ENCODE measurements at regions not wholly inside any gene's neighbourhood (a gene's known extent, or its start where the extent isn't known, plus 50 kb on each side); places are given as distances from the start of the nearest gene placed in this dataset.

DNA sequence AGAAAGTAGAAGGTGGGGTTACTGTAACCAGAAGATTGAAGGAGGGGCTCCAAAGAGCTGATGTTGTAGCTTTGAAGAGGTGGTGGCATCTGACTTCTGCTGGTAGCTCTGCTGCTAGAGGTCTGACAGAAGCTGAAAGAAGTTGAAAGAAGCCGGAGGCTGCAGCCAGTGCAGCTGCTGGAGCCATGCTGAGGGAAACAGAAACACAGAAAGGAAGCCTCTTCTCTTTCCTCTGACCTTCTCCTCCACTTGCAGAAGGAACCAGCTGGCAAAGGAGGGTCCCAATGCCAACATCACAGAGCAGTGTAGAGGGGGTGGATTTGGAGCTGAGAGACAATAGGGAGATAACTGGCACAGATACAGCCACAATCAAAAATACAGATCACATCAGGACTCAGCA, 89.3 kb upstream of the HHIP start:
- no peak for DNase-seq (ENCODE audit: low spot score)
- ChIA-PET POLR2A (no interaction called here), CTCF (no interaction called here)
- Mint-ChIP-seq H3K27me3 (ENCODE audit: low read depth) (no peaks in the 10 kb centered on the region), H3K27ac (no peak overlapping the region), H3K36me3 (no peaks in the 10 kb centered on the region), H3K9me3 (peaks cover 11% of the 10 kb centered on the region), H3K4me1 (no peaks in the 10 kb centered on the region), H3K4me3 (no peak overlapping the region)
- TF ChIP-seq ZNF232 (CRISPR knock-in tag; IDR thresholded peaks at IDR 0.05) (no peak), ZNF317 (CRISPR knock-in tag; IDR thresholded peaks at IDR 0.05; ENCODE audit: borderline replicate concordance, low read depth) (no peak), NR1H2 (CRISPR knock-in tag; IDR thresholded peaks at IDR 0.05) (no peak), PRRX2 (CRISPR knock-in tag; IDR thresholded peaks at IDR 0.05) (no peak)
- TF ChIP-seq, protein P1, sequence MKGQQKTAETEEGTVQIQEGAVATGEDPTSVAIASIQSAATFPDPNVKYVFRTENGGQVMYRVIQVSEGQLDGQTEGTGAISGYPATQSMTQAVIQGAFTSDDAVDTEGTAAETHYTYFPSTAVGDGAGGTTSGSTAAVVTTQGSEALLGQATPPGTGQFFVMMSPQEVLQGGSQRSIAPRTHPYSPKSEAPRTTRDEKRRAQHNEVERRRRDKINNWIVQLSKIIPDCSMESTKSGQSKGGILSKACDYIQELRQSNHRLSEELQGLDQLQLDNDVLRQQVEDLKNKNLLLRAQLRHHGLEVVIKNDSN (CRISPR knock-in tag; IDR thresholded peaks at IDR 0.05) = no peak
- TF ChIP-seq, protein P2, sequence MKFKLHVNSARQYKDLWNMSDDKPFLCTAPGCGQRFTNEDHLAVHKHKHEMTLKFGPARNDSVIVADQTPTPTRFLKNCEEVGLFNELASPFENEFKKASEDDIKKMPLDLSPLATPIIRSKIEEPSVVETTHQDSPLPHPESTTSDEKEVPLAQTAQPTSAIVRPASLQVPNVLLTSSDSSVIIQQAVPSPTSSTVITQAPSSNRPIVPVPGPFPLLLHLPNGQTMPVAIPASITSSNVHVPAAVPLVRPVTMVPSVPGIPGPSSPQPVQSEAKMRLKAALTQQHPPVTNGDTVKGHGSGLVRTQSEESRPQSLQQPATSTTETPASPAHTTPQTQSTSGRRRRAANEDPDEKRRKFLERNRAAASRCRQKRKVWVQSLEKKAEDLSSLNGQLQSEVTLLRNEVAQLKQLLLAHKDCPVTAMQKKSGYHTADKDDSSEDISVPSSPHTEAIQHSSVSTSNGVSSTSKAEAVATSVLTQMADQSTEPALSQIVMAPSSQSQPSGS (CRISPR knock-in tag; IDR thresholded peaks at IDR 0.05; ENCODE audit: borderline replicate concordance, low read depth) = no peak
- TF ChIP-seq, protein P3, sequence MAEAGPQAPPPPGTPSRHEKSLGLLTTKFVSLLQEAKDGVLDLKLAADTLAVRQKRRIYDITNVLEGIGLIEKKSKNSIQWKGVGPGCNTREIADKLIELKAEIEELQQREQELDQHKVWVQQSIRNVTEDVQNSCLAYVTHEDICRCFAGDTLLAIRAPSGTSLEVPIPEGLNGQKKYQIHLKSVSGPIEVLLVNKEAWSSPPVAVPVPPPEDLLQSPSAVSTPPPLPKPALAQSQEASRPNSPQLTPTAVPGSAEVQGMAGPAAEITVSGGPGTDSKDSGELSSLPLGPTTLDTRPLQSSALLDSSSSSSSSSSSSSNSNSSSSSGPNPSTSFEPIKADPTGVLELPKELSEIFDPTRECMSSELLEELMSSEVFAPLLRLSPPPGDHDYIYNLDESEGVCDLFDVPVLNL (CRISPR knock-in tag; IDR thresholded peaks at IDR 0.05; ENCODE audit: borderline replicate concordance, low read depth) = no peak
- TF ChIP-seq, protein P4, sequence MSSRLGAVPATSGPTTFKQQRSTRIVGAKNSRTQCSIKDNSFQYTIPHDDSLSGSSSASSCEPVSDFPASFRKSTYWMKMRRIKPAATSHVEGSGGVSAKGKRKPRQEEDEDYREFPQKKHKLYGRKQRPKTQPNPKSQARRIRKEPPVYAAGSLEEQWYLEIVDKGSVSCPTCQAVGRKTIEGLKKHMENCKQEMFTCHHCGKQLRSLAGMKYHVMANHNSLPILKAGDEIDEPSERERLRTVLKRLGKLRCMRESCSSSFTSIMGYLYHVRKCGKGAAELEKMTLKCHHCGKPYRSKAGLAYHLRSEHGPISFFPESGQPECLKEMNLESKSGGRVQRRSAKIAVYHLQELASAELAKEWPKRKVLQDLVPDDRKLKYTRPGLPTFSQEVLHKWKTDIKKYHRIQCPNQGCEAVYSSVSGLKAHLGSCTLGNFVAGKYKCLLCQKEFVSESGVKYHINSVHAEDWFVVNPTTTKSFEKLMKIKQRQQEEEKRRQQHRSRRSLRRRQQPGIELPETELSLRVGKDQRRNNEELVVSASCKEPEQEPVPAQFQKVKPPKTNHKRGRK (CRISPR knock-in tag; IDR thresholded peaks at IDR 0.05; ENCODE audit: borderline replicate concordance) = no peak
- TF ChIP-seq, protein P5, sequence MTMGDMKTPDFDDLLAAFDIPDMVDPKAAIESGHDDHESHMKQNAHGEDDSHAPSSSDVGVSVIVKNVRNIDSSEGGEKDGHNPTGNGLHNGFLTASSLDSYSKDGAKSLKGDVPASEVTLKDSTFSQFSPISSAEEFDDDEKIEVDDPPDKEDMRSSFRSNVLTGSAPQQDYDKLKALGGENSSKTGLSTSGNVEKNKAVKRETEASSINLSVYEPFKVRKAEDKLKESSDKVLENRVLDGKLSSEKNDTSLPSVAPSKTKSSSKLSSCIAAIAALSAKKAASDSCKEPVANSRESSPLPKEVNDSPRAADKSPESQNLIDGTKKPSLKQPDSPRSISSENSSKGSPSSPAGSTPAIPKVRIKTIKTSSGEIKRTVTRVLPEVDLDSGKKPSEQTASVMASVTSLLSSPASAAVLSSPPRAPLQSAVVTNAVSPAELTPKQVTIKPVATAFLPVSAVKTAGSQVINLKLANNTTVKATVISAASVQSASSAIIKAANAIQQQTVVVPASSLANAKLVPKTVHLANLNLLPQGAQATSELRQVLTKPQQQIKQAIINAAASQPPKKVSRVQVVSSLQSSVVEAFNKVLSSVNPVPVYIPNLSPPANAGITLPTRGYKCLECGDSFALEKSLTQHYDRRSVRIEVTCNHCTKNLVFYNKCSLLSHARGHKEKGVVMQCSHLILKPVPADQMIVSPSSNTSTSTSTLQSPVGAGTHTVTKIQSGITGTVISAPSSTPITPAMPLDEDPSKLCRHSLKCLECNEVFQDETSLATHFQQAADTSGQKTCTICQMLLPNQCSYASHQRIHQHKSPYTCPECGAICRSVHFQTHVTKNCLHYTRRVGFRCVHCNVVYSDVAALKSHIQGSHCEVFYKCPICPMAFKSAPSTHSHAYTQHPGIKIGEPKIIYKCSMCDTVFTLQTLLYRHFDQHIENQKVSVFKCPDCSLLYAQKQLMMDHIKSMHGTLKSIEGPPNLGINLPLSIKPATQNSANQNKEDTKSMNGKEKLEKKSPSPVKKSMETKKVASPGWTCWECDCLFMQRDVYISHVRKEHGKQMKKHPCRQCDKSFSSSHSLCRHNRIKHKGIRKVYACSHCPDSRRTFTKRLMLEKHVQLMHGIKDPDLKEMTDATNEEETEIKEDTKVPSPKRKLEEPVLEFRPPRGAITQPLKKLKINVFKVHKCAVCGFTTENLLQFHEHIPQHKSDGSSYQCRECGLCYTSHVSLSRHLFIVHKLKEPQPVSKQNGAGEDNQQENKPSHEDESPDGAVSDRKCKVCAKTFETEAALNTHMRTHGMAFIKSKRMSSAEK (CRISPR knock-in tag; IDR thresholded peaks at IDR 0.05; ENCODE audit: borderline replicate concordance) = no peak
- TF ChIP-seq, protein P6, sequence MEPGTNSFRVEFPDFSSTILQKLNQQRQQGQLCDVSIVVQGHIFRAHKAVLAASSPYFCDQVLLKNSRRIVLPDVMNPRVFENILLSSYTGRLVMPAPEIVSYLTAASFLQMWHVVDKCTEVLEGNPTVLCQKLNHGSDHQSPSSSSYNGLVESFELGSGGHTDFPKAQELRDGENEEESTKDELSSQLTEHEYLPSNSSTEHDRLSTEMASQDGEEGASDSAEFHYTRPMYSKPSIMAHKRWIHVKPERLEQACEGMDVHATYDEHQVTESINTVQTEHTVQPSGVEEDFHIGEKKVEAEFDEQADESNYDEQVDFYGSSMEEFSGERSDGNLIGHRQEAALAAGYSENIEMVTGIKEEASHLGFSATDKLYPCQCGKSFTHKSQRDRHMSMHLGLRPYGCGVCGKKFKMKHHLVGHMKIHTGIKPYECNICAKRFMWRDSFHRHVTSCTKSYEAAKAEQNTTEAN (CRISPR knock-in tag; IDR thresholded peaks at IDR 0.05) = no peak
- ATAC-seq = no peak

DNA sequence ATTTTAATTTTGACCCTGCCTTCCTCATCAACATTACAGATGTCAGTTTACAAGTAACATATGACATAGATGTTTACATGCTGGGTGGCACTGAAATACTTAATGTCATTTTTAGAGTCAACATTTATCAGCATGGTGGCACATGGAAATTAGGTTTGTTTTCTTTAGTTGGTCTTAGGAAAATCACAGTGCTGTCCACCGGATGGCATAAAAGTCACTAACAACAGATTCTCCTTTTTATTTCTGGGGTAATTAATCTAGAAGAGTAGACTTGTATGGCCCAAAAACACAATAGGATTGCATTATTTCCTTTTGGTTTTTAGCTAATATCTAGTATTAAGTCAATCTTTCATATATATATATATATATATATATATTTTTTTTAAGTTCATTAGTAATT, 88.6 kb upstream of the HHIP start:
- DNase-seq (ENCODE audit: low spot score) (no peak), ATAC-seq (no peak)
- Mint-ChIP-seq H3K36me3 (no peaks in the 10 kb centered on the region), H3K9me3 (peaks cover 5% of the 10 kb centered on the region), H3K4me3 (no peak overlapping the region), H3K27me3 (ENCODE audit: low read depth) (no peaks in the 10 kb centered on the region), H3K4me1 (peaks cover 2% of the 10 kb centered on the region; the same call in 1 of the 2 replicates), H3K27ac (no peak overlapping the region)
- CTCF ChIA-PET = no interaction called here
- POLR2A ChIA-PET = no interaction called here
- TF ChIP-seq, protein P7, sequence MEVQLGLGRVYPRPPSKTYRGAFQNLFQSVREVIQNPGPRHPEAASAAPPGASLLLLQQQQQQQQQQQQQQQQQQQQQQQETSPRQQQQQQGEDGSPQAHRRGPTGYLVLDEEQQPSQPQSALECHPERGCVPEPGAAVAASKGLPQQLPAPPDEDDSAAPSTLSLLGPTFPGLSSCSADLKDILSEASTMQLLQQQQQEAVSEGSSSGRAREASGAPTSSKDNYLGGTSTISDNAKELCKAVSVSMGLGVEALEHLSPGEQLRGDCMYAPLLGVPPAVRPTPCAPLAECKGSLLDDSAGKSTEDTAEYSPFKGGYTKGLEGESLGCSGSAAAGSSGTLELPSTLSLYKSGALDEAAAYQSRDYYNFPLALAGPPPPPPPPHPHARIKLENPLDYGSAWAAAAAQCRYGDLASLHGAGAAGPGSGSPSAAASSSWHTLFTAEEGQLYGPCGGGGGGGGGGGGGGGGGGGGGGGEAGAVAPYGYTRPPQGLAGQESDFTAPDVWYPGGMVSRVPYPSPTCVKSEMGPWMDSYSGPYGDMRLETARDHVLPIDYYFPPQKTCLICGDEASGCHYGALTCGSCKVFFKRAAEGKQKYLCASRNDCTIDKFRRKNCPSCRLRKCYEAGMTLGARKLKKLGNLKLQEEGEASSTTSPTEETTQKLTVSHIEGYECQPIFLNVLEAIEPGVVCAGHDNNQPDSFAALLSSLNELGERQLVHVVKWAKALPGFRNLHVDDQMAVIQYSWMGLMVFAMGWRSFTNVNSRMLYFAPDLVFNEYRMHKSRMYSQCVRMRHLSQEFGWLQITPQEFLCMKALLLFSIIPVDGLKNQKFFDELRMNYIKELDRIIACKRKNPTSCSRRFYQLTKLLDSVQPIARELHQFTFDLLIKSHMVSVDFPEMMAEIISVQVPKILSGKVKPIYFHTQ (CRISPR knock-in tag; IDR thresholded peaks at IDR 0.05) = no peak
- TF ChIP-seq OVOL2 (CRISPR knock-in tag; IDR thresholded peaks at IDR 0.05; ENCODE audit: borderline replicate concordance) = no peak
- no peak for TF ChIP-seq KAT7 (CRISPR knock-in tag; IDR thresholded peaks at IDR 0.05; ENCODE audit: borderline replicate concordance)
- TF ChIP-seq, protein P8, sequence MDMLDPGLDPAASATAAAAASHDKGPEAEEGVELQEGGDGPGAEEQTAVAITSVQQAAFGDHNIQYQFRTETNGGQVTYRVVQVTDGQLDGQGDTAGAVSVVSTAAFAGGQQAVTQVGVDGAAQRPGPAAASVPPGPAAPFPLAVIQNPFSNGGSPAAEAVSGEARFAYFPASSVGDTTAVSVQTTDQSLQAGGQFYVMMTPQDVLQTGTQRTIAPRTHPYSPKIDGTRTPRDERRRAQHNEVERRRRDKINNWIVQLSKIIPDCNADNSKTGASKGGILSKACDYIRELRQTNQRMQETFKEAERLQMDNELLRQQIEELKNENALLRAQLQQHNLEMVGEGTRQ (CRISPR knock-in tag; IDR thresholded peaks at IDR 0.05) = no peak
- TF ChIP-seq, protein P9, sequence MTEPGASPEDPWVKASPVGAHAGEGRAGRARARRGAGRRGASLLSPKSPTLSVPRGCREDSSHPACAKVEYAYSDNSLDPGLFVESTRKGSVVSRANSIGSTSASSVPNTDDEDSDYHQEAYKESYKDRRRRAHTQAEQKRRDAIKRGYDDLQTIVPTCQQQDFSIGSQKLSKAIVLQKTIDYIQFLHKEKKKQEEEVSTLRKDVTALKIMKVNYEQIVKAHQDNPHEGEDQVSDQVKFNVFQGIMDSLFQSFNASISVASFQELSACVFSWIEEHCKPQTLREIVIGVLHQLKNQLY (CRISPR knock-in tag; IDR thresholded peaks at IDR 0.05) = no peak
- no peak for TF ChIP-seq ESRRA (CRISPR knock-in tag; IDR thresholded peaks at IDR 0.05; ENCODE audit: borderline replicate concordance)
- TF ChIP-seq, protein P10, sequence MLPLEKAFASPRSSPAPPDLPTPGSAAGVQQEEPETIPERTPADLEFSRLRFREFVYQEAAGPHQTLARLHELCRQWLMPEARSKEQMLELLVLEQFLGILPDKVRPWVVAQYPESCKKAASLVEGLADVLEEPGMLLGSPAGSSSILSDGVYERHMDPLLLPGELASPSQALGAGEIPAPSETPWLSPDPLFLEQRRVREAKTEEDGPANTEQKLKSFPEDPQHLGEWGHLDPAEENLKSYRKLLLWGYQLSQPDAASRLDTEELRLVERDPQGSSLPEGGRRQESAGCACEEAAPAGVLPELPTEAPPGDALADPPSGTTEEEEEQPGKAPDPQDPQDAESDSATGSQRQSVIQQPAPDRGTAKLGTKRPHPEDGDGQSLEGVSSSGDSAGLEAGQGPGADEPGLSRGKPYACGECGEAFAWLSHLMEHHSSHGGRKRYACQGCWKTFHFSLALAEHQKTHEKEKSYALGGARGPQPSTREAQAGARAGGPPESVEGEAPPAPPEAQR (CRISPR knock-in tag; IDR thresholded peaks at IDR 0.05) = no peak
- no peak for TF ChIP-seq RELA (CRISPR knock-in tag; IDR thresholded peaks at IDR 0.05; ENCODE audit: borderline replicate concordance)

All from WTC11 (cell line).